ENCODE measurements at regions not wholly inside any gene's neighbourhood (a gene's known extent, or its start where the extent isn't known, plus 50 kb on each side); places are given as distances from the start of the nearest gene placed in this dataset.
"Not testable (repeated sequence)": the region's sequence is repeated elsewhere in the genome, so short reads cannot be mapped to it uniquely, and the experiment has no call there.

DNA sequence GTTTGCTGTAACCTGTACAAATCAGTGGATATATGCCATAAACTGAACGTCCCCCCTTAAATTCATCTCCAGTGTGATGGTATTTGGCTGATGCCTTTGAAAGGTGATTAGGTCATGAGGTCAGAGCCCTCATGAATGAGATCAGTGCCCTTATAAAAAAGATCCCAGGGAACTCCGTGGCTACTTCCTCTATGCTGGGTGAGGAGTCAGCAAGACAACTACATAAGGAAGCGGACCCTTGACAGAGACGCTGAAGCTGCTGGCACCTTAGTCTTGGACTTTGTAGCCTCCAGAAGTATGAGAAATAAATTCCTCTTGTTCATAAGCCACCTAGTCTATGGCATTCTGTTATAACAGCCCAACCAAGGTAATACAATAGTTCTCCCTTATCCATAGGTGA is 215.1 kb upstream of the ZNF608 start:
- in situ Hi-C loops (cut with HindIII; ENCODE audit: low pct_unique_long_range_greater_than_20kb, low sequenced_read_pairs), result no loop called here
- TF ChIP-seq JUND (IDR thresholded peaks at IDR 0.05; ENCODE audit: low read depth), result no peak

DNA sequence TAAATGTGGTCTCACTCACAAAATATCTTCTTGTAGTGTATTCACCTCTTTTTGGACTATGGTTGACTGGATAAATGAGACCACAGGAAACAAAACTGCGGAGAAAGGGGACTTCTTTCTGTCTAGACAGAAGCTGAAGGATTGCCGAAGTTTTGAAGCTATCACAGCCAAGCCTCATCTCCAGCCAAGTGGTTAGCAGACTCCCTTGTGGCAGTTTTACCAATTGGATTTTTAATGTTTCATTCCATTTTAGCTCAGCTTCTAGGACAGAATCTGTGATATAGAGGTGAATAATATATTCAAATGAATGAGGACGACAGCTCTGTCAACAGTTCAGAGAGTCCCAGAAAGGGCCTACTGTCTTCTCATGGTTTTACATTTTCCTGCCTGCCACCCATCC is 215.7 kb upstream of the ZNF608 start:
- no peak for DNase-seq (ENCODE audit: low read depth in 1 of 2, low spot score in 1 of 2)
- in situ Hi-C loops (cut with HindIII; ENCODE audit: low pct_unique_long_range_greater_than_20kb, low sequenced_read_pairs), result no loop called here
- no peak for TF ChIP-seq JUND (IDR thresholded peaks at IDR 0.05; ENCODE audit: low read depth)

More for the DNA sequence above, 215.1 kb upstream of the ZNF608 start:
- DNase-seq (ENCODE audit: low read depth in 1 of 2, low spot score in 1 of 2), result no peak

DNA sequence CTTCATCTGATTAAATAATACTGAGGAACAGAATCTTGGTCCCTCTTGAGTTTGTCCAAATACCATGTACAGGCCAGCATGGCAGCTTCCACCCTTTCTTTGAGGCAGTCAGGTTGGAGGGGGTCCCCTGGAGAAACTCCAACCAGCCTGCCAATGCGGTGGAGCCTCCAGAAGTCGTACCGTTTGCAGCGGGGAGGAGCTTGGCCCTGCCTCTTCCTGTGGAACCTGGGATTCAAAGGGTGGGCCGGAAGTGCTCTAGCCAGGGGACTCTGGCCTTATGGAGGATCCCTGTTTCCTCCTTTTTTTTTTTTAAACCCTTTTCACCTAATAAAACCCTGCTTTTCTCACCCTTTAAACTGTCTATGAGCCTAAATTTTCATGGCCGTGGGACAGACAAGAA is 216.3 kb upstream of the ZNF608 start:
- DNase-seq (ENCODE audit: low read depth in 1 of 2, low spot score in 1 of 2), result no peak
- no peak for TF ChIP-seq JUND (IDR thresholded peaks at IDR 0.05; ENCODE audit: low read depth)

DNA sequence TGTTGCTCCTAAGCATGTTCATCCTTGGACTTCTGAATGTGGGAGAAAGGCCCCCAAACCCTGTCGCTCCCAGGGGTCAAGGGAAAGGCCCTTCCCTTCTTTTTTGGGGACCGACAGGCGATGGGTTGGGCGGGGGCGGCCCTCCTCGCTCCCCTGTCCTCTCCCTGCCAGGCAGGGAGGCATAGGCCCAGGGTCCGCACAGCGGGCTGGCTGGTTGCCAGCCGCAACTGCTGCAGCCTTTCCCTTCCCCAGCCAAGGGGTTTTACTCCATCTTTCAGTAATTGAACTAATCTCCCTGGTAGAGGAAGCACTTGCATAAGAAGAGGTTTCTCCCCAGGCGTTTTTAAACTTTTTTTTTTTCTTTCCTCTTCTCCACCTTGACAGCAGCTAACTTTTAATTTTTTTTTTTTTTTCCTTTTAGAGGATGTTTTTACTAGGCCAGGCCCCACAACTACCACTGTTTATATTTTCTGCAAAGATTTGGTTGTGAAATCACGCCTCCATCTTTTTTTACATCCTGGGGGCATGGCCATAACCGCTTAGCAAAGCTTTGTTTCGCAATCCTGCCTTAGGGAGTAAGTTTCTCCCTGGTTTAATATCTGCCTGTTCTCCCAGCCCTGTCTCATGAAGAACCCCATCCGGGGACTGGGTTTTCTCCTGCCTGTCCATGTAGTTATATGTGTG is 216.9 kb upstream of the ZNF608 start:
- peak; percentile 49 to 75 for DNase-seq (ENCODE audit: low read depth in 1 of 2, low spot score in 1 of 2)
- in situ Hi-C loops (cut with HindIII; ENCODE audit: low pct_unique_long_range_greater_than_20kb, low sequenced_read_pairs), result no loop called here
- TF ChIP-seq JUND (IDR thresholded peaks at IDR 0.05; ENCODE audit: low read depth), result no peak

More for the DNA sequence above, 216.3 kb upstream of the ZNF608 start:
- in situ Hi-C loops (cut with HindIII; ENCODE audit: low pct_unique_long_range_greater_than_20kb, low sequenced_read_pairs), result no loop called here

DNA sequence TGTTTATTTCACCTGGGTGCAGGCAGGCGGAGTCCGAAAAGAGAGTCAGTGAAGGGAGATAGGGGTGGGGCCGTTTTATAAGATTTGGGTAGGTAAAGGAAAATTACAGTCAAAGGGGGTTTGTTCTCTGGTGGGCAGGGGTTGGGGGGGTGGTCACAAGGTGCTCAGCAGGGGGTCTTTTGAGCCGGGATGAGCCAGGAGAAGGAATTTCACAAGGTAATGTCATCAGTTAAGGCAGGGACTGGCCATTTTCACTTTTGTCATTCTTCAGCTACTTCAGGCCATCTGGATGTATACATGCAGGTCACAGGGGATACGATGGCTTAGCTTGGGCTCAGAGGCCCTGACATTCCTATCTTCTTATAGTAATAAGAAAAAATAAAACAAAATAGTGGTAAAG is 220.3 kb upstream of the ZNF608 start:
- in situ Hi-C loops (cut with HindIII; ENCODE audit: low pct_unique_long_range_greater_than_20kb, low sequenced_read_pairs), result not testable (repeated sequence)

DNA sequence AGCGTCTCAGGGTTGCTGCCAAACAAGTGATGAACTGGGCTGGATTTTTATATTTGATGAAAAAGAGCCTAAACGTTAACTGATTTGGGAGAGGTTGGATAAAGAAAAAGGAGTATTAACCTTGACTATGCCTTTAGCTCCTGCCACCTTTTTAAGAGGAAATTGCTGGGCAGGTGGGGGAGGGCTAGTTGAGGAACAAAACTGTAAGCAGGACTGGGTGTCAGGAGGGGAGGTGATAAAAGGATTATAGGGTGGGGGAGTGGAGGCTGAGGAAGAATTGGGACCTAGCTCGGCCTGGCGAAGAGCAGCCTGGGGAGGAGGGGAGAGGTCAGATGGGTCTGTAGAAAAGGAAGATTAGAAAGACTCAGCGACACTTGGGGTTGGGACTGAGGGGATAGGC is 223.9 kb upstream of the ZNF608 start:
- in situ Hi-C loops (cut with HindIII; ENCODE audit: low pct_unique_long_range_greater_than_20kb, low sequenced_read_pairs), result not testable (repeated sequence)

More for the DNA sequence above, 220.3 kb upstream of the ZNF608 start:
- not testable (repeated sequence) for DNase-seq (ENCODE audit: low read depth in 1 of 2, low spot score in 1 of 2)

DNA sequence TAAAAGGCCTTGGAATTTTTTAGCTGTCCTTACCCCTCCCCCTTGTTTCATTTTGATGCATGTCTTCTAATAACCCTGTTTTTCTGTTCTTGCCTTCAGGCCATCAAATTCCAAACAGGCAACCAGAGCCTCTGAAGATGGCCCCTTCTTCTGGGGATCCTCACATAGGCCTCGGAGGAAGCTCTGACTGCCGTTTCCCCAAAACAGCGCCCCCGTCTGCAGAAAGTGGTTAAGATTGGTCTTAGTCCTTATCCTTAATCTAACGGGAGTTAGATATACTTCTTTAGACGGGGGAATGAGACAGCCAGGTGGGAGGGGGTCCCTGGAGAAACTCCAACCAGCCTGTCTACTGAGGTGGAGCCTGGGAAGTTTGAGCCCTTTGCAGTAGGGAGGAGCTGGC is 226.3 kb upstream of the ZNF608 start:
- TF ChIP-seq JUND (IDR thresholded peaks at IDR 0.05; ENCODE audit: low read depth), result no peak
- in situ Hi-C loops (cut with HindIII; ENCODE audit: low pct_unique_long_range_greater_than_20kb, low sequenced_read_pairs), result no loop called here
- DNase-seq (ENCODE audit: low read depth in 1 of 2, low spot score in 1 of 2), result no peak

More for the DNA sequence above, 223.9 kb upstream of the ZNF608 start:
- DNase-seq (ENCODE audit: low read depth in 1 of 2, low spot score in 1 of 2), result not testable (repeated sequence)

DNA sequence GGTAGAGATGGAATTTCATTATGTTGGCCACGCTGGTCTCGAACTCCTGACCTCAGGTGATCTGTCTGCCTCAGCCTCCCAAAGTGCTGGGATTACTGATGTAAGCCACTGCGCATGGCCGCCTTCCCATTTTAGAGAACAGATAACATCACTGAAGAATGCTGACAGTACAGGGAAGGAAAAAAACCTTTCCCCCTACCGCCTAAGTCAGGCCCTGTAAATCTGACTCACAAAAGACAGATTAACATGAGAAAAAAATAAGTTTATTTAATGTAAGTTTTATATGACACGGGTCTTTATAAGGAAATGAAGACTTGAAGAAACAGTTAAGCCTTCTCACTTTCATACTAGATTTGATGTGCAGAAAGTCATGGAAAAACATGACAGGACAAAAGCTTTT is 227.2 kb upstream of the ZNF608 start:
- in situ Hi-C loops (cut with HindIII; ENCODE audit: low pct_unique_long_range_greater_than_20kb, low sequenced_read_pairs), result no loop called here
- DNase-seq (ENCODE audit: low read depth in 1 of 2, low spot score in 1 of 2), result no peak
- TF ChIP-seq JUND (IDR thresholded peaks at IDR 0.05; ENCODE audit: low read depth), result no peak

DNA sequence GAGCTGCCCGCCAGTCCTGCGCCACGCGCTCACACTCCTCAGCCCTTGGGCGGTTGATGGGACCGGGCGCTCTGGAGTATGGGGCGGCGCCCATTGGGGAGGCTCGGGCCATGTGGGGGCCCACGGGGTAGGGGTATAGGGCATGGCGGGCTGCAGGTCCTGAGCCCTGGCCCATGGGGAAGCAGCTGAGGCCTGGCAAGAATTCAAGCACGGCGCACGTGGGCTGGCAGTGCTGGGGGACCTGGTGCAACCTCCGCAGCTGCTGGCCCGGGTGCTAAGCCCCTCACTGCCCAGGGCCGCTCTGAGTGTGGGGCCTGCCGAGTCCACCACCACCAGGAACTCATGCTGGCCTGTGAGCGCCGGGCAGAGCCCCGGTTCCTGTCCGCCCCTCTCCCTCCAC is 229.6 kb upstream of the ZNF608 start:
- DNase-seq (ENCODE audit: low read depth in 1 of 2, low spot score in 1 of 2), result no peak
- no peak for TF ChIP-seq JUND (IDR thresholded peaks at IDR 0.05; ENCODE audit: low read depth)
- in situ Hi-C loops (cut with HindIII; ENCODE audit: low pct_unique_long_range_greater_than_20kb, low sequenced_read_pairs), result no loop called here

DNA sequence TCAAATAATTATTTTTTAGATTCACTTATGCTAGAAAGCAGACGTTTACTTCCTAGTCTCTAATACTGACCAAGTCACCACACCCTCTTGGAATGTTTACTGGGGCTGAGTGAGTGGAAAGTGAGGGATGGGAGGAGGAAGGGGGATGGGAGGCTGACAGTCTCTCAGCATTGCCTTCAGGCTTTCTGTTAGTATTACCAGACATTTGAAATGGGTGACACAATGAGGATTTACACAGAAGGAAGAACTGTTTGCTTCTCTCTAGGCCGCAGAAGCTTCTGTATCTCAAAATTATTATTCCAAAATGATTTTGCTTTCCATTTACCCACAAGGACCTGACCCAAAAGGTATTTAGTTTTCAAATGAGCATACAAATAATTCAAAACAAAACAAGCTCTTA is 232.8 kb upstream of the ZNF608 start:
- no peak for TF ChIP-seq JUND (IDR thresholded peaks at IDR 0.05; ENCODE audit: low read depth)
- in situ Hi-C loops (cut with HindIII; ENCODE audit: low pct_unique_long_range_greater_than_20kb, low sequenced_read_pairs), result no loop called here
- peak in 1 of 2 experiments; percentile 62 for DNase-seq (ENCODE audit: low read depth in 1 of 2, low spot score in 1 of 2)

DNA sequence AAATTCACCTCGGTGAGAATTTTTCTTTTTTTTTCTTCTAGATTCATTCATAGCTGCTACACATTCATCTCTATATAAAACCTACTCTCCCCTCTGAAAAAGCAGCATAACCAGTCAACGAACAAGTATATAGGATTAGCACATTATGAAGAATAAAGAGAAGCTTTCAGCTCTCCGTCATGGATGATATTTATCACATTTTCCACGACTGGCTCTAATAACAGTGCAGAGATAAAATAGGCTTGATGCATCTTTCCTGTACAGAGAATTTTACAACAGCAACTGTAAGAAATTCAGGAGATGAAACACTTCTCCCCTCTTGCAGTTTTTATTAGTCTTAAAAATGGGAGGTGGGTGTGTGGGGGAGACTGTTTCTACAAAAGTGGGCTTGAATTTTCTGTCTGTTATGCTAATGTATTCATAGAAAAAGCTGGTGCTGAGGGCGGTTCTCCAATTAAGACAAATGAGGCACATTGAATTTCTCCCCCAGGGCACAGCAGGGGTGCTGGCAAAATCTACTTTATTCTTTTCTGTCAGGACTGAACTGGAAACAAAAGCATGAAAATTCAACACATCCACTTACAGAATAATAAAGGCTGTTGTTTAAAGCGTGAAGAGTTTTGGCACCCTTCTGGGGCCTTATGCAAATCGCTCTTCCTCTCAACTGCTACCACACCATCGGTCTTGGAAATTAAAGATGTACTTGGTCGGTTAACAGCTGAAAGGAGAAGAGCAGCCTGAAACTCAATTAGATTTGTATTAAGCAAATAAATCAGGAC is 233.9 kb upstream of the ZNF608 start:
- no peak for DNase-seq (ENCODE audit: low read depth in 1 of 2, low spot score in 1 of 2)
- TF ChIP-seq JUND (IDR thresholded peaks at IDR 0.05; ENCODE audit: low read depth), result no peak

DNA sequence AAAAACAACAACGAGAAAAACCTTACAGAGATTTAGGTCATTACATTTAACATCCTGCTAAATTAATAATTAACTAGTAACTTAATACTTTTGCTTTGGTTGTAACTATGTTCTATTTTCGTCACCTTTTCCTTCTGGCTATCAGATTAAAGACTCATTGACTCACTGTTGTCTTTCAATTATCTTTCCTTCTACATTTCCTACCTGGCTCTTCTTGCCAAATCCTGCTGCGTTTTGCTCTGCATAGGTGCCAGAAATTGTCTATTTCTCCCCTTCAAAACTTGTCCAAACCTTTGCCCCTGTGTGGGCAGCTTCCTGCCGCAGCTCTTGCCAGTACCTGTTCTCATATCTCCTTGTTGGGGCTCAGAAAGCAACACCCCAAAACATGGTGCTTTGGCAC is 235.5 kb upstream of the ZNF608 start:
- TF ChIP-seq JUND (IDR thresholded peaks at IDR 0.05; ENCODE audit: low read depth), result no peak
- no peak for DNase-seq (ENCODE audit: low read depth in 1 of 2, low spot score in 1 of 2)
- in situ Hi-C loops (cut with HindIII; ENCODE audit: low pct_unique_long_range_greater_than_20kb, low sequenced_read_pairs), result no loop called here

More for the DNA sequence above, 233.9 kb upstream of the ZNF608 start:
- in situ Hi-C loops (cut with HindIII; ENCODE audit: low pct_unique_long_range_greater_than_20kb, low sequenced_read_pairs), result no loop called here

DNA sequence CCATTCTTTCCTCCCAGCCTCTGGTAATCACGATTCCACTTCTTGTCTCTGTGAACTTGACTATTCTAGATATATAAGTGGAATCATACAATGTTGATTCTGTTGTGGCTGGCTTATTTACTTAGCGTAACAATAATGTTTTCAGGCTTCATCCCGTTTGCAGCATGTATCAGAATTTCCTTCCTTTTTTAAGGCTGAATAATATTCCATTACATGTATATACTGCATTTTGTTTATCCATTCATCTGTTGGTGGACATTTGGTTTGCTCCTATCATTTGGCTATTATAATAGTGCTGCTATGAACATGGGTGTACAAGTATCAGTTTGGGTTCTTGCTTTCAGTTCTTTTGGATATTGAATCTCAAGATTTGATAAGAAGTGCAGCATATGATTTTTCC is 239.7 kb upstream of the ZNF608 start:
- in situ Hi-C loops (cut with HindIII; ENCODE audit: low pct_unique_long_range_greater_than_20kb, low sequenced_read_pairs), result no loop called here
- DNase-seq (ENCODE audit: low read depth in 1 of 2, low spot score in 1 of 2), result no peak
- no peak for TF ChIP-seq JUND (IDR thresholded peaks at IDR 0.05; ENCODE audit: low read depth)
